ENCODE measurements at regions not wholly inside any gene's neighbourhood (a gene's known extent, or its start where the extent isn't known, plus 50 kb on each side); places are given as distances from the start of the nearest gene placed in this dataset. TPM values are rescaled to one million over a fixed set of nuclear protein-coding genes. Genes with fewer than 3 reads are reported as not detected.

DNA sequence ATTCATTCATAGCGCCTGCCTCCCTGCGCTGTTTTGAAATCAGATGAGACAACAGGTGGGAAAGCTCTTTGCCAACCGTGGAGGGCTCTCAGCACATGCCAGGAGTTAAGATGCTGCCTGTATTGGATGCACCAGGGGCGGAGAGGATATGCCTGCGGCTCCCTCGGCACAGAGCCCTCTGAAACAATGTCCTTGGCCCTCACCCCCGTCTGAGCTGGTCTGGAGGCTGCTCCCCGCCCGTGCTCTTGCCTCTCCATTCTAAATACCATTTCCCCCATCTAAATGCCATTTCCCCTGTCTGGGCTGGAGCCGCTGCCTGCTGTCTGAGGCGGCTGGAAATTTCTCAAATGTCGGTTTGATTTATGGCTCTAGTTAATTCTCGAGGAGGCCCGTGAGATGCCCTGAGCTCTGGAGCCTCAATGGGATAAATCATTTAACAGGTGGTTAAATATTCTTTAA, 50.8 kb upstream of the MLN start:
- Mint-ChIP-seq H3K36me3 (no peaks in the 10 kb centered on the region), H3K27ac (no peak overlapping the region), H3K27me3 (peaks cover 0 to 4% of the 10 kb centered on the region in 2 donors), H3K4me1 (peaks cover 22 to 51% (median 34%) of the 10 kb centered on the region in 4 donors), H3K9me3 (peaks cover 0 to 2% (median 0%) of the 10 kb centered on the region in 8 donors), H3K4me3 (no peak overlapping the region)
- H3K27me3 ChIP-seq (ENCODE audit: insufficient read depth, low read length) = peaks cover 9% of the 10 kb centered on the region
- no peaks in the 10 kb centered on the region for H3K36me3 ChIP-seq (ENCODE audit: insufficient read depth, low read length)
- ChIA-PET POLR2A (ENCODE audit: partially characterized antibody) (interaction anchor here (1.2 to 4.0 kb wide), 3 partner anchors 12 to 50 kb away, joined by 3 to 22 read pairs (median 3); no protein-coding TSS in a partner anchor), CTCF (ENCODE audit: partially characterized antibody) (interaction anchor here (0.9 to 8.8 kb wide), 2 partner anchors 14 to 172 kb away, joined by 3 to 58 read pairs; no protein-coding TSS in a partner anchor)
- H3K4me3 ChIP-seq (ENCODE audit: low read length in 2 of 2) = no peak overlapping the region
- no peak for DNase-seq
- H3K9me3 ChIP-seq (ENCODE audit: control insufficient read depth in 1 of 2, low read length in 2 of 2) = no peaks in the 10 kb centered on the region
- H3K4me1 ChIP-seq (ENCODE audit: insufficient read depth, low read length) = peaks cover 40% of the 10 kb centered on the region
- intact Hi-C loops (cut with micrococcal nuclease) = no loop called here
- H3K27ac ChIP-seq (ENCODE audit: low read depth, low read length) = no peak overlapping the region

DNA sequence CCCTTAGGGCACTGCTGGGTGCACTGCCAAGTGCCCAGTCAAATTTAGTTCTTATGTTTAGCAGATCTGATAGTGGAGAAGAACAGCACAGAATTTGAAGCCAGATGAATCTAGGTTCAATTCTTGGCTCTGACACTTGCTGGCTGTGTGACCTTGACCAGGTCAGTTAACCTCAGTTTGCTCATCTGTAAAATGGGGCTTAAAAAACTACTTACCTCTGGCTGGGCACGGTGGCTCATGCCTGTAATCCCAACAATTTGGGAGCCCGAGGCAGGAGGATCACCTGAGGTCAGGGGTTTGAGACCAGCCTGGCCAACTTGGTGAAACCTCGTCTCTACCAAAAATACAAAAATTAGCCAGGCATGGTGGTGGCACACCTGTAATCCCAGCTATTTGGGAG, 49.9 kb upstream of the MLN start:
- Histone ChIP-seq H3K4me3 (ENCODE audit: low read length in 2 of 2) (no peak overlapping the region), H3K27me3 (ENCODE audit: insufficient read depth, low read length) (peaks cover 9% of the 10 kb centered on the region), H3K27ac (ENCODE audit: low read depth, low read length) (no peak overlapping the region), H3K36me3 (ENCODE audit: insufficient read depth, low read length) (no peaks in the 10 kb centered on the region), H3K9me3 (ENCODE audit: control insufficient read depth in 1 of 2, low read length in 2 of 2) (no peaks in the 10 kb centered on the region), H3K4me1 (ENCODE audit: insufficient read depth, low read length) (peaks cover 36% of the 10 kb centered on the region)
- no peak overlapping the region for H3K27ac Mint-ChIP-seq
- H3K9me3 Mint-ChIP-seq = peaks cover 0 to 2% (median 0%) of the 10 kb centered on the region in 8 donors
- ChIA-PET POLR2A (ENCODE audit: partially characterized antibody) (interaction anchor here (1.8 kb wide), 1 partner anchor 11 kb away, joined by 3 read pairs; no protein-coding TSS in a partner anchor), CTCF (ENCODE audit: partially characterized antibody) (interaction anchor here (8.8 kb wide), 1 partner anchor 173 kb away, joined by 58 read pairs; no protein-coding TSS in a partner anchor)
- no peak for DNase-seq
- H3K27me3 Mint-ChIP-seq = peaks cover 0 to 5% of the 10 kb centered on the region in 2 donors
- intact Hi-C loops (cut with micrococcal nuclease) = no loop called here
- H3K4me1 Mint-ChIP-seq = peaks cover 20 to 43% (median 30%) of the 10 kb centered on the region in 4 donors
- no peaks in the 10 kb centered on the region for H3K36me3 Mint-ChIP-seq
- no peak overlapping the region for H3K4me3 Mint-ChIP-seq

Small RNA genes lying in the stretch of these regions (microRNA-seq; reads per million reads assigned to microRNA genes)
- gene MIR7159 (ENCODE audit: borderline microRNAs expressed, borderline number of aligned reads, borderline replicate concordance) = not detected
